DND-41 (cell line): ENCODE measurements at regions not wholly inside any gene's neighbourhood (a gene's known extent, or its start where the extent isn't known, plus 50 kb on each side); places are given as distances from the start of the nearest gene placed in this dataset.

Experiments
- ATAC-seq: fragments of 200-7000 bp; cut with Tn5 transposase; 3 replicates; pipeline ENCODE4 v1.9.1; 2021; ENCODE audit warnings: low read depth; ENCODE audit not compliant: insufficient read depth
- DNase-seq: peaks from one replicate; pipeline ENCODE4 v3.0.0-alpha.2; 2020
- H2AFZ ChIP-seq: 2 replicates; pipeline ENCODE4 v1.6.0; 2012; ENCODE audit warnings: low read depth, low read length
- H3K27ac ChIP-seq: 2 replicates; pipeline ENCODE4 v1.5.1; 2012; ENCODE audit warnings: low read length, inconsistent platforms
- H3K27me3 ChIP-seq: fragments of 200-600 bp; sonication (generic); 2 replicates; pipeline ENCODE4 v1.6.0; 2012; ENCODE audit warnings: low read length, mild to moderate bottlenecking, inconsistent platforms; ENCODE audit not compliant: insufficient read depth, poor library complexity
- H3K36me3 ChIP-seq: 2 replicates; pipeline ENCODE4 v1.5.1; 2012; ENCODE audit warnings: low read length, inconsistent platforms; ENCODE audit not compliant: insufficient read depth
- H3K4me1 ChIP-seq: 2 replicates; pipeline ENCODE4 v1.5.1; 2012; ENCODE audit warnings: mild to moderate bottlenecking, low read length; ENCODE audit not compliant: insufficient read depth
- H3K4me2 ChIP-seq: 2 replicates; pipeline ENCODE4 v1.6.0; 2012; ENCODE audit warnings: mild to moderate bottlenecking, moderate library complexity, low read length, inconsistent platforms; ENCODE audit not compliant: insufficient read depth
- H3K4me3 ChIP-seq, 2 experiments: fragments of 200-600 bp in 1 of 2; shearing (Covaris generic) in 1 of 2; 2 replicates each; pipeline ENCODE4 v1.5.1; 2012 to 2016; ENCODE audit warnings: inconsistent platforms in 2 of 2, low read length in 2 of 2, mild to moderate bottlenecking in 2 of 2, low read depth in 1 of 2, moderate library complexity in 1 of 2
- H3K79me2 ChIP-seq: 2 replicates; pipeline ENCODE4 v1.6.0; 2012; ENCODE audit warnings: low read length, inconsistent platforms; ENCODE audit not compliant: insufficient read depth
- H3K9ac ChIP-seq: 2 replicates; pipeline ENCODE4 v1.6.0; 2012; ENCODE audit warnings: low read depth, mild to moderate bottlenecking, inconsistent platforms, low read length, moderate library complexity
- H3K9me3 ChIP-seq: 2 replicates; pipeline ENCODE4 v1.5.1; 2012; ENCODE audit warnings: low read length, moderate library complexity, mild to moderate bottlenecking, inconsistent platforms; ENCODE audit not compliant: insufficient read depth, severe bottlenecking
- H4K20me1 ChIP-seq: 2 replicates; pipeline ENCODE4 v1.6.0; 2012; ENCODE audit warnings: low read length; ENCODE audit not compliant: insufficient read depth
- EZH2 ChIP-seq: IDR thresholded peaks from 3 replicates; pipeline ENCODE4 v1.6.1; 2012; ENCODE audit warnings: borderline replicate concordance, low read depth, mild to moderate bottlenecking, moderate library complexity, low read length, inconsistent platforms; ENCODE audit not compliant: severe bottlenecking
- TF ChIP-seq, protein P1 (sequence below): IDR thresholded peaks from 2 replicates; pipeline ENCODE4 v1.5.1; 2012; ENCODE audit warnings: borderline replicate concordance, low read length, moderate library complexity, mild to moderate bottlenecking; ENCODE audit not compliant: poor library complexity, severe bottlenecking; ENCODE audit errors: extremely low read depth

DNA sequence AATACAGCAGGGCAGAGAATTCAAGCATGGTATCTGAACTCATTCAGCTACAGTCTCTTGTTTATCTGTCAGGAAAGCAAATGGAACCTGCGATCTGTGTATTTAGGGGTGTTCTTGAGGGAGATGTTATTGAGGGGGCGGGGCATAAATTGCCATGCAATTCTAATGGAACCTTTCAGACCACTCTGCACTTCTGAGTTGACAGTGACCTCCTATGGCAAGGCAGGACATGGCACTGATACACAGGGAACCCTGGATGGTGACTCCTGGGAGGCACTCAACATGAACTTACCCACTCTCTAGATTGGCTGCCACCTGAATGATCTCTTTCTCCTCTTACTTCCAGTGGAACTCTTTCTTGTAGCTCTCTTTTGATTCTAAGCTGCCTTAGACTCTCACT is 787.3 kb downstream of the VRK1 start:
- Histone ChIP-seq H3K36me3 (no peaks in the 10 kb centered on the region), H4K20me1 (no peaks in the 10 kb centered on the region), H2AFZ (no peak overlapping the region), H3K27me3 (no peaks in the 10 kb centered on the region), H3K4me3 (no peak overlapping the region), H3K4me2 (no peak overlapping the region), H3K9ac (no peak overlapping the region), H3K27ac (no peak overlapping the region), H3K4me1 (peaks cover 7% of the 10 kb centered on the region; the same call in 1 of the 2 replicates), H3K9me3 (no peaks in the 10 kb centered on the region), H3K79me2 (no peaks in the 10 kb centered on the region)
- ATAC-seq (no peak), DNase-seq (no peak)
- TF ChIP-seq, protein P1, sequence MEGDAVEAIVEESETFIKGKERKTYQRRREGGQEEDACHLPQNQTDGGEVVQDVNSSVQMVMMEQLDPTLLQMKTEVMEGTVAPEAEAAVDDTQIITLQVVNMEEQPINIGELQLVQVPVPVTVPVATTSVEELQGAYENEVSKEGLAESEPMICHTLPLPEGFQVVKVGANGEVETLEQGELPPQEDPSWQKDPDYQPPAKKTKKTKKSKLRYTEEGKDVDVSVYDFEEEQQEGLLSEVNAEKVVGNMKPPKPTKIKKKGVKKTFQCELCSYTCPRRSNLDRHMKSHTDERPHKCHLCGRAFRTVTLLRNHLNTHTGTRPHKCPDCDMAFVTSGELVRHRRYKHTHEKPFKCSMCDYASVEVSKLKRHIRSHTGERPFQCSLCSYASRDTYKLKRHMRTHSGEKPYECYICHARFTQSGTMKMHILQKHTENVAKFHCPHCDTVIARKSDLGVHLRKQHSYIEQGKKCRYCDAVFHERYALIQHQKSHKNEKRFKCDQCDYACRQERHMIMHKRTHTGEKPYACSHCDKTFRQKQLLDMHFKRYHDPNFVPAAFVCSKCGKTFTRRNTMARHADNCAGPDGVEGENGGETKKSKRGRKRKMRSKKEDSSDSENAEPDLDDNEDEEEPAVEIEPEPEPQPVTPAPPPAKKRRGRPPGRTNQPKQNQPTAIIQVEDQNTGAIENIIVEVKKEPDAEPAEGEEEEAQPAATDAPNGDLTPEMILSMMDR = peak; percentile 35
- no peak for TF ChIP-seq EZH2

DNA sequence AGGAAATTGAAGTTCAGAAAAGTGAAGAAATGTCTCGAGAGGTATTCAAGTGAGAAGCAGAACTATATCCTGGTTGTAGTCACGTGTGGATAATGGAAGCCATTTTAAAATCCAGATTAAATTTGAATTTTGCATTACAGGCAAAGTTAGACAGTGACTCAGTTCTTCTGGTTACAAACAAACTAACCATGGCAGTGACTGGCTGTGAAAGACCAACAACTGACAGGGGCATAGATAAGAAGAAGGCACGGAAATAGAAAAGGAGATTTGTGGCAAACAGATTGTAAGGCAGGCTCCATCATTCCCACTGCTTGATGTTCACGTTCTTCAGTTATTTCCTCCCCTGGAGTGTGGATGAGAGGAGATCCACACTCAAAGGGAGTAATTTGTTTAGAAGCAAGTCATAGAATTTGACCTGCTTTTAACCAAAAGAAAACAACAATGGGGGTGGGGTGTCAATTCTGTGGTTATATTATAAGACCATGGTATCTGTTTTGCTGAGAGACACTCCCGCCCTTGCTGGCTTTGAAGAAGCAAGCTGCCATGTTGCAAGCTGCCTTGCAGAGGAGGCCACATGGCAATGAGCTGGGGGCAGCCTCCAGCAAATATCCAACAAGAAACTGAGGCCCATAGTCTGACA is 795.3 kb downstream of the VRK1 start:
- Histone ChIP-seq H3K27me3 (no peaks in the 10 kb centered on the region), H3K27ac (no peak overlapping the region), H4K20me1 (no peaks in the 10 kb centered on the region), H3K9ac (no peak overlapping the region), H2AFZ (peak overlapping the region; percentile 14; the same call in 1 of the 2 replicates), H3K4me1 (peaks cover 15% of the 10 kb centered on the region), H3K4me2 (no peak overlapping the region), H3K79me2 (no peaks in the 10 kb centered on the region), H3K9me3 (no peaks in the 10 kb centered on the region), H3K4me3 (no peak overlapping the region), H3K36me3 (no peaks in the 10 kb centered on the region)
- DNase-seq = no peak
- no peak for TF ChIP-seq EZH2
- TF ChIP-seq, protein P1 = no peak
- ATAC-seq = no peak

DNA sequence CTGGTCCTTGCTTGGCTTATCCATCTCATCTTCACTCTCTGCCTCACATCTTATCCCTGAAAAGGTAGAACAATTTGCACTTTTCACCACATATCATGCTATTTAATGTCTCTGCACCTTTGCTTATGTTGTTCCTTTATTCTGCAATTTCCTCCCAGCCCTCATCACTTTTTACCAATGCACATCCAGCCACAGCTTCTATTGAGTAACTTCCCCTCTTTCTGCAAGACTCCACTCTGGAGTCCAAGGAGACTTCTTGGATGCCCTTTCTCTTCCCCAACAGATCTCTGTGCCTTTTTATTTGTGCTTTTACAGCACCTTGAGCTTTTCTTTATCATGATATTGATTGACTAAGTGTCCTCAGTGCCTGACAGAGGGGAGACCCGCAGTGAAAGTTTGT is 797.1 kb downstream of the VRK1 start:
- H3K36me3 ChIP-seq = no peaks in the 10 kb centered on the region
- H3K4me1 ChIP-seq = peaks cover 8% of the 10 kb centered on the region
- H2AFZ ChIP-seq = no peak overlapping the region
- no peak for TF ChIP-seq EZH2
- TF ChIP-seq, protein P1 = no peak
- no peaks in the 10 kb centered on the region for H3K27me3 ChIP-seq
- H4K20me1 ChIP-seq = no peaks in the 10 kb centered on the region
- no peak overlapping the region for H3K27ac ChIP-seq
- no peak overlapping the region for H3K4me2 ChIP-seq
- no peaks in the 10 kb centered on the region for H3K79me2 ChIP-seq
- H3K4me3 ChIP-seq = no peak overlapping the region
- H3K9me3 ChIP-seq = no peaks in the 10 kb centered on the region
- DNase-seq (no peak), ATAC-seq (no peak)
- no peak overlapping the region for H3K9ac ChIP-seq
